NCI-H2171 (cell line): ENCODE measurements at regions not wholly inside any gene's neighbourhood (a gene's known extent, or its start where the extent isn't known, plus 50 kb on each side); places are given as distances from the start of the nearest gene placed in this dataset.

Experiments used
- DNase-seq: peaks from one replicate; lab custom pipeline; 2025; lab: John Stamatoyannopoulos, UW

DNA sequence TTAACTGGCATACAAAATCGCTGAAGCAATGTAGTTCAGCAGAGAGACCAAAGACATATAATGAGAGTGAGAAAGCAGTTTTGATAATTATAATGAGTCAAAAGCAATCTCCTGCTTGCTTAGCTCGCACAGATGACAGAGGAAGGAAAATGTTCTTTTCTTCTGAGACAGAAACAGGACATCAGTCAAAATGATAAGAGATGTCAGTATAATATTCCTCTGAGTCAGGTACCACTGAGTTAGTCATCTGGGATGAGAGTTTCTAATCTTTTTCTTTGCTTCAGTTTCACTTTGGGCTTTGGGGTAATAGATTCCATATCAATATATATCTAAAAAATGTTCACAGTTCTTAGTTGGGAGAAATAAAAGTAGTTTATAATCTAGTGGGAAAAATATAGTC lies 387.2 kb downstream of the PCDH7 start:
- no peak for DNase-seq

DNA sequence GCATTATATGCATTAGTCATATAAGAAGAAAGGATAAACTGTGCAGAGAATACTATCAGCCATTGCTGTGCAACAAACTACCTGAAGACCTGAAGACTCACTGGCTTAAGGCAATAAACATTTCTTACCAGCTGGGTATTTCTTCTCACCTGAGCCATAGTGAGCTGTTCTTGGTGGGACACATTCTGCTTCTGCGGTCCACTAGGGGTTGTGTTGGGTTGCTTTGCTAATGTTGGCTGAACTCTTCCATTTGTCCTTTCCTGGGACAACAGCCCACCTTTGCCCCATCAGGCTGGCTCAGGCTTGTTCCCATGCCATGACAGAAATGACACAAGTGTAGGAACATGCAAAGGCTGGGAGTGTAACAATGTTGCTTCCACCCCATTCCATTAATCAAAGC lies 388.6 kb downstream of the PCDH7 start:
- no peak for DNase-seq

- no peak for DNase-seq
Measured at GRCh38 chr4:31111790-31112189, 391.6 kb downstream of the PCDH7 start.

- no peak for DNase-seq
Measured at GRCh38 chr4:31114816-31115215, 394.6 kb downstream of the PCDH7 start.

GRCh38 chr4:31124008-31124585 lies 403.9 kb downstream of the PCDH7 start:
- no peak for DNase-seq

GRCh38 chr4:31125061-31125460 lies 404.9 kb downstream of the PCDH7 start:
- DNase-seq = no peak

- no peak for DNase-seq
Measured at GRCh38 chr4:31125496-31125895, 405.3 kb downstream of the PCDH7 start.

GRCh38 chr4:31126881-31127398 lies 406.8 kb downstream of the PCDH7 start:
- no peak for DNase-seq

GRCh38 chr4:31130930-31131329 lies 410.8 kb downstream of the PCDH7 start:
- no peak for DNase-seq

DNA sequence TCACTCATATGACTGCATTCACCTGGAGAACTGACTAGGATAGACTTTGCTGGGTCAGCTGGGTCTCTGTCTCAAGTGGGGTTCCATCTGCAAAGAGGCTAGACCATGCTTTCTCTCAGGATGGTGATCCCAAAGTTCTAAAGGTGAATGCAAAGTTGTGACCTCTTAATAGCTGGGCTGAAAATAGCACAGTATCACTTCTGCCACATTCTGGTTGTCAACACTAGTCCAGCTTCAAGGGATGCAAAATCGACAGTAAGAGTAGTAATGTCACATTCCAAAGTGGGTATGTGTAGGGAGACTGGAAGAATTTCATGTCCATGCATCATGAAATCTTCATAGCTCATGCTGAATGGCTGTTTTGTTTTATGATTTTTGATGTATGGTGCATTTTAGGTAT lies 414.6 kb downstream of the PCDH7 start:
- DNase-seq = no peak

DNA sequence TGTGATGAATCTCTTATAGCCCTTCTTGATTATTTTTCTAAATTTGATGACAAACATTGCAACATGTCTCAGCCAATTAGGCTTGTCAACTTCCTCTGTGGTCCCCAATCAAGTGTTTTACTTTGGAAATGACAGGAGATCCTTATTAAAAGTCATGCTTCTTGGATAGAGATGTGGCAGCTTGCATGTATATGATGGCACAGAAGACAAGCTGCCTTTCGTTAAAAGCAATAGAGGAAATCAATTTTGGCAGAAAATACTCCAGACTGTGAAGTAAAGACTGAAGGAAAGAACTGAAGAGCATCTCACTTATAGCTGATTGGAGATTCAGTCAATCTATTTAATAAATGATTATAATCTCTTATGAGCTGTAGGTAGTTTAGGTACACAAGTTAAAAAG lies 419.6 kb downstream of the PCDH7 start:
- no peak for DNase-seq

- no peak for DNase-seq
Measured at GRCh38 chr4:31141095-31141831, 421.1 kb downstream of the PCDH7 start.

- DNase-seq = no peak
Measured at GRCh38 chr4:31141832-31142142, 421.6 kb downstream of the PCDH7 start.

- DNase-seq = no peak
Measured at GRCh38 chr4:31146366-31146765, 426.2 kb downstream of the PCDH7 start.

DNA sequence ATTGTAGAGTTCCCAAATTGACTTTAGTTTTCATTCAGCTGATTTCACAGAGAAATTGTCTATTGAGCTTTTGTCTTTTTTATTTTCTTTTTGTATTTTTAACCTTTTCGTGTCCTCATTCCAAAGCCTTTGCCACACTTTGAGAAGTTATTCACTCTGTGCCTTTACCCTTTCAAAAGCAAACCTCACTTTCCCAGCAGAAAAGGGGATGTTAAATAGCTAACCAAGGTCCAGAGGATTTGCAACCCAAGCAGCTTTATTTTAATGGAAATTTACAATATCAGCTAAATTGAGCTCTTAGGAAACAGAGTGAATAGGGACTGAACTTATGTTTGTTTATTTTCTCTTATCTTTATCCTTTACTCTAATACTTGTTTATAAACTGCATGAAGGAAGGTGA lies 428.8 kb downstream of the PCDH7 start:
- no peak for DNase-seq

DNA sequence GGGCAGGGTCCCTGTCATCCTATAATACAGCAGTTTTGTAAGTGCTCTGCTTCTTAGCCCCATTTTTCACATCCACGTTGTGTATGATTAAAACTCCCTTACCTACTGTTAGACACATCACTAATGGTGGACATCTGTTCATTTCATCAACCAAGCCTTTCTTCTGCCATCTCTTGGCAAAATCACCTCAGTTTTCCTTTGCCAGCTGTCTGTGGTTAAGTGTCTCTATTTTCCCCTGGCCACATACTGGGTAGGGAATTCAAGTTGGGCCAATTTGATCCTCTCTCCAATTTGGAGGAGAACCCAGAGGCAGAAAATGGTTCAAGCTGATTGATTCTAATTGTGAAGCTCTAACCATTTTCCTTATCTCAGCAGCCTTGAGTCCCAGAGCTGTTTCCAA lies 436.1 kb downstream of the PCDH7 start:
- no peak for DNase-seq

- no peak for DNase-seq
Measured at GRCh38 chr4:31160146-31160545, 440.0 kb downstream of the PCDH7 start.

DNA sequence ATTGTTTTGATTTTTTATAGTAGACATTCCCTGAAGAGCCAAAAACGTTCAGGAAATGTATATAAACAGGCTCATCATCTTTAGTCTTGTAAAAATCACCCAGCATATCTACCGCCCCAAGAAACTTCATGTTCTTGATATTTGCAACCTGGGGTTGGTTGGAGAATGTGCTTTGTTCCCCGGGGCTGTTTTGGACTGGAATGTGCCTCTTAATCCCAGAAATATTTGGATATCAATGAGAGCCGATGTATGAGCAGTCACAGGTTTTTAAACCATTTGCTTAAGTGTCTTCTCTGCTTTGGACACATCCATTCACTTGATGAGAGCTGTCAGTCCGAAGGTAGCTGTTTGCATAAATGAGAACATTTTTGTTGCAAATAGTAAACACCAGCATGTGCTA lies 449.7 kb downstream of the PCDH7 start:
- DNase-seq = no peak

GRCh38 chr4:31171362-31171761 lies 451.2 kb downstream of the PCDH7 start:
- DNase-seq = no peak

GRCh38 chr4:31175242-31175910 lies 455.2 kb downstream of the PCDH7 start:
- DNase-seq = no peak

GRCh38 chr4:31183256-31183655 lies 463.1 kb downstream of the PCDH7 start:
- DNase-seq = no peak

DNA sequence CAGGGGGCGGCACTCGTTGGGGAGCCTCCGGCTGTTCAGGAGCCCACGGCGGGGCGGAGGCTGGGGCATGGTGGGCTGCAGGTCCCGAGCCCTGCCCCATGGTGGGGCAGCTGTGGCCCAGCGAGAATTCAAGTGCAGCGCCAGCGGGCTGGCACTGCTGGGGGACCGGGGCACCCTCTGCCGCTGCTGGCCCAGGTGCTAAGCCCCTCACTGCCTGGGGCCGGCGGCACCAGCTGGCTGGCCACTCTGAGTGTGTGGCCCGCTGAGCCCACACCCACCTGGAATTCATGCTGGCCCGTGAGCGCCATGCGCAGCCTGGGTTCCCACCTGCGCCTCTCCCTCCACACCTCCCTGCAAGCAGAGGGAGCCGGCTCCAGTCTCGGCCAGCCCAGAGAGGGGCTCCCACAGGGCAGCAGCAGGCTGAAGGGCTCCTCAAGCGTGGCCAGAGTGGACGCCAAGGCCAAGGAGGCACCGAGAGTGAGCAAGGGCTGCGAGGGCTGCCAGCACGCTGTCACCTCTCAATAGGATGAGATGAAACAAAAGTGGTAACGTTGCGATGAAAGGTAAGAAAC lies 464.9 kb downstream of the PCDH7 start:
- DNase-seq = no peak

GRCh38 chr4:31187979-31188378 lies 467.8 kb downstream of the PCDH7 start:
- no peak for DNase-seq
